ENCODE measurements at regions not wholly inside any gene's neighbourhood (a gene's known extent, or its start where the extent isn't known, plus 50 kb on each side); places are given as distances from the start of the nearest gene placed in this dataset.
"Not testable (repeated sequence)": the region's sequence is repeated elsewhere in the genome, so short reads cannot be mapped to it uniquely, and the experiment has no call there.

GRCh38 chr3:65037861-65038260 lies 350.1 kb upstream of the ADAMTS9 start:
- no peak for DNase-seq (ENCODE audit: low spot score)

GRCh38 chr3:65035246-65035645 lies 347.4 kb upstream of the ADAMTS9 start:
- no peak for DNase-seq (ENCODE audit: low spot score)

- DNase-seq (ENCODE audit: low spot score) = no peak
Measured at GRCh38 chr3:65033576-65033975, 345.8 kb upstream of the ADAMTS9 start.

GRCh38 chr3:65030847-65031463 lies 343.2 kb upstream of the ADAMTS9 start:
- peak; percentile 43 for DNase-seq (ENCODE audit: low spot score)

- no peak for DNase-seq (ENCODE audit: low spot score)
Measured at GRCh38 chr3:65030014-65030627, 342.3 kb upstream of the ADAMTS9 start.

- no peak for DNase-seq (ENCODE audit: low spot score)
Measured at GRCh38 chr3:65029130-65029529, 341.3 kb upstream of the ADAMTS9 start.

- no peak for DNase-seq (ENCODE audit: low spot score)
Measured at GRCh38 chr3:65028024-65028423, 340.2 kb upstream of the ADAMTS9 start.

GRCh38 chr3:65027335-65027734 lies 339.5 kb upstream of the ADAMTS9 start:
- DNase-seq (ENCODE audit: low spot score) = no peak

GRCh38 chr3:65026151-65026550 lies 338.4 kb upstream of the ADAMTS9 start:
- DNase-seq (ENCODE audit: low spot score) = no peak

- DNase-seq (ENCODE audit: low spot score) = no peak
Measured at GRCh38 chr3:65024148-65024547, 336.3 kb upstream of the ADAMTS9 start.

GRCh38 chr3:65020281-65021160 lies 332.7 kb upstream of the ADAMTS9 start:
- DNase-seq (ENCODE audit: low spot score) = no peak

GRCh38 chr3:65019443-65020055 lies 331.7 kb upstream of the ADAMTS9 start:
- DNase-seq (ENCODE audit: low spot score) = no peak

- DNase-seq (ENCODE audit: low spot score) = no peak
Measured at GRCh38 chr3:65018801-65019200, 331.0 kb upstream of the ADAMTS9 start.

GRCh38 chr3:65017359-65017758 lies 329.6 kb upstream of the ADAMTS9 start:
- no peak for DNase-seq (ENCODE audit: low spot score)

GRCh38 chr3:65015711-65016110 lies 327.9 kb upstream of the ADAMTS9 start:
- DNase-seq (ENCODE audit: low spot score) = no peak

- DNase-seq (ENCODE audit: low spot score) = no peak
Measured at GRCh38 chr3:65013053-65013452, 325.3 kb upstream of the ADAMTS9 start.

- DNase-seq (ENCODE audit: low spot score) = no peak
Measured at GRCh38 chr3:65006300-65006739, 318.5 kb upstream of the ADAMTS9 start.

- no peak for DNase-seq (ENCODE audit: low spot score)
Measured at GRCh38 chr3:65005486-65005885, 317.7 kb upstream of the ADAMTS9 start.

- no peak for DNase-seq (ENCODE audit: low spot score)
Measured at GRCh38 chr3:65004795-65005295, 317.0 kb upstream of the ADAMTS9 start.

GRCh38 chr3:65004306-65004705 lies 316.5 kb upstream of the ADAMTS9 start:
- no peak for DNase-seq (ENCODE audit: low spot score)

GRCh38 chr3:65001119-65001518 lies 313.3 kb upstream of the ADAMTS9 start:
- not testable (repeated sequence) for DNase-seq (ENCODE audit: low spot score)

- no peak for DNase-seq (ENCODE audit: low spot score)
Measured at GRCh38 chr3:64998317-64998716, 310.5 kb upstream of the ADAMTS9 start.
